Stomach (tissue), 8 donors: ENCODE measurements at regions not wholly inside any gene's neighbourhood (a gene's known extent, or its start where the extent isn't known, plus 50 kb on each side); places are given as distances from the start of the nearest gene placed in this dataset.

ENCODE experiments used
- DNase-seq, 2 donors: peaks; one replicate each; pipeline versions ENCODE4 v3.0.0 to v3.0.0-alpha.2; 2013 to 2019
- H3K27ac ChIP-seq, 5 donors: fragments of 200-600 bp in 4 of 5; sonication (generic) in 4 of 5; one replicate each; pipeline ENCODE4 v1.5.1; 2013 to 2019; ENCODE audit warnings: mild to moderate bottlenecking in 1 of 5, moderate library complexity in 1 of 5
- H3K27me3 ChIP-seq, 3 donors: fragments of 200-600 bp; sonication (generic); one replicate each; pipeline ENCODE4 v1.5.1; 2017 to 2019; ENCODE audit warnings: mixed run types in 1 of 3
- H3K36me3 ChIP-seq, 4 donors: fragments of 200-600 bp; sonication (generic); 1 replicate in 3 of 4; 2 replicates in 1 of 4; pipeline ENCODE4 v1.5.1; 2016 to 2019
- H3K4me1 ChIP-seq, 4 donors: fragments of 200-600 bp; sonication (generic); one replicate each; pipeline ENCODE4 v1.5.1; 2016 to 2019
- H3K4me3 ChIP-seq, 4 donors: fragments of 200-600 bp; sonication (generic) in 3 of 4; one replicate each; pipeline ENCODE4 v1.5.1; 2016 to 2019; ENCODE audit warnings: mild to moderate bottlenecking in 1 of 4
- H3K9me3 ChIP-seq, 4 donors: fragments of 200-600 bp; sonication (generic); one replicate each; pipeline ENCODE4 v1.5.1; 2016 to 2019
- EP300 ChIP-seq: sonication (generic); formaldehyde crosslinking; IDR thresholded peaks from one replicate; pipeline ENCODE4 v1.6.1; 2017; ENCODE audit warnings: antibody characterized with exemption
- POLR2A ChIP-seq, 4 donors: fragments of 450-650 bp; IDR thresholded peaks; one replicate each; pipeline ENCODE4 v1.6.1; 2016; ENCODE audit warnings: antibody characterized with exemption in 4 of 4, control low read depth in 2 of 4, mild to moderate bottlenecking in 1 of 4, moderate library complexity in 1 of 4
- POLR2AphosphoS5 ChIP-seq, 3 donors: sonication (generic); formaldehyde crosslinking; IDR thresholded peaks; one replicate each; pipeline ENCODE4 v1.6.1; 2016; ENCODE audit warnings: antibody characterized with exemption in 3 of 3
- WGBS, 5 donors: extraction: QIAGEN DNeasy Blood & Tissue Kit in 3 of 5; methylation state at CpG; one replicate each; pipeline versions ENCODE4 v1.1.5 to v1.1.7; 2013 to 2018; 5-methylcytosine and 5-hydroxymethylcytosine counted together
- intact Hi-C: fragments of 100-400 bp; cut with DNase I; formaldehyde crosslinking; loops from one replicate; pipeline ENCODE4 v1.15.1; 2023; ENCODE audit warnings: low total_unique reads
- TF ChIP-seq, protein P1 (sequence below), 7 experiments: fragments of 450-650 bp in 4 of 7; fragments of 200-600 bp in 3 of 7; sonication (generic) in 3 of 7; IDR thresholded peaks; one replicate each; pipeline ENCODE4 v1.5.1; 2016 to 2019; ENCODE audit warnings: antibody characterized with exemption in 7 of 7, control low read depth in 2 of 7, mild to moderate bottlenecking in 1 of 7
- donor health status: healthy with polysubstance abuse.
- donor health status: Bipolar disorder and iron deficiency.
- donor health status: healthy.

DNA sequence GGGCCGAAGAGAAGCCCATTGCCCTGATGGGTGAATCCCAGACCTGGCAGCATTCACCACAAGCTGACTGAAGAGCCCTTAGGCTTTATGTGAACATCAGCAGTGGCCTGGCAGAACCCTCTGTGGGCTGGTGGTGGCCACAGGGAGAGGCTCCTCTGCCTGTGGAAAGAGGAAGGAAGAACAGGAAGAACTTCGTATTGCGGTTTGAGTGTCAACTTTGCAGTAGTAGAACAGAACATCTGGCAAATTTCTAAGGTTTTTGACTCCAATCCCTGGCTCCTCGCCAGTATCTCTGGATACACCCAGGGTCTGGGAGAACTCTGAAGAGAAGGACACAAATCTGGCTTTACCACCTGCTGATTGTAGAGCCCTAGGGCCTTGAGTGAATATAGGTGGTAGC is 356.4 kb upstream of the GRAMD2B start:
- Histone ChIP-seq H3K27ac (no peak overlapping the region), H3K4me3 (no peak overlapping the region), H3K36me3 (no peaks in the 10 kb centered on the region), H3K4me1 (no peaks in the 10 kb centered on the region), H3K27me3 (no peaks in the 10 kb centered on the region), H3K9me3 (peaks cover 0 to 5% (median 0%) of the 10 kb centered on the region in 4 donors)
- no peak for TF ChIP-seq POLR2A (IDR thresholded peaks at IDR 0.05)
- no peak for TF ChIP-seq EP300
- TF ChIP-seq, protein P1, sequence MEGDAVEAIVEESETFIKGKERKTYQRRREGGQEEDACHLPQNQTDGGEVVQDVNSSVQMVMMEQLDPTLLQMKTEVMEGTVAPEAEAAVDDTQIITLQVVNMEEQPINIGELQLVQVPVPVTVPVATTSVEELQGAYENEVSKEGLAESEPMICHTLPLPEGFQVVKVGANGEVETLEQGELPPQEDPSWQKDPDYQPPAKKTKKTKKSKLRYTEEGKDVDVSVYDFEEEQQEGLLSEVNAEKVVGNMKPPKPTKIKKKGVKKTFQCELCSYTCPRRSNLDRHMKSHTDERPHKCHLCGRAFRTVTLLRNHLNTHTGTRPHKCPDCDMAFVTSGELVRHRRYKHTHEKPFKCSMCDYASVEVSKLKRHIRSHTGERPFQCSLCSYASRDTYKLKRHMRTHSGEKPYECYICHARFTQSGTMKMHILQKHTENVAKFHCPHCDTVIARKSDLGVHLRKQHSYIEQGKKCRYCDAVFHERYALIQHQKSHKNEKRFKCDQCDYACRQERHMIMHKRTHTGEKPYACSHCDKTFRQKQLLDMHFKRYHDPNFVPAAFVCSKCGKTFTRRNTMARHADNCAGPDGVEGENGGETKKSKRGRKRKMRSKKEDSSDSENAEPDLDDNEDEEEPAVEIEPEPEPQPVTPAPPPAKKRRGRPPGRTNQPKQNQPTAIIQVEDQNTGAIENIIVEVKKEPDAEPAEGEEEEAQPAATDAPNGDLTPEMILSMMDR (IDR thresholded peaks at IDR 0.05) = no peak
- TF ChIP-seq POLR2AphosphoS5 (IDR thresholded peaks at IDR 0.05) = no peak
- peak in 1 of 2 donors; percentile 35 for DNase-seq
- intact Hi-C loops = no loop called here
- 60 to 85% (median 73%) methylated on average over 4 of the region's 4 CpGs for WGBS, 5 donors

DNA sequence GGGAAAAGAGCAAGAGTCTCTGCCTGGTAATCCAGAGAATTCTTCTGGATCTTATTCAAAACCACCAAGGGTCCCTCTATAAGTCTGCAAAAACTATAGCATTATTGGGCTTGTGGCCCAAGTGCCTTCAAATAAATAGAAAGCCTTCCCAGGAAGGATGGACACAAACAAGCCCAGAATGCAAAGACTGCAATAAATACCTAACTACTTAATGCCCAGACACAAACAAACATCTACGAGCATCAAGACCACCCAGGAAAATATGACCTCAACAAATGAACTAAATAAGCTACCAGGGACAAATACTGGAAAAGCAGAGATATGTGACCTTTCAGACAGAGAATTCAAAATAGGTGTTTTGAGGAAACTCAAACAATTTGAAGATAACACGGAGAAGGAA is 355.8 kb upstream of the GRAMD2B start:
- Histone ChIP-seq H3K9me3 (peaks cover 0 to 10% (median 0%) of the 10 kb centered on the region in 4 donors), H3K36me3 (no peaks in the 10 kb centered on the region), H3K4me3 (no peak overlapping the region), H3K27ac (no peak overlapping the region), H3K4me1 (no peaks in the 10 kb centered on the region), H3K27me3 (no peaks in the 10 kb centered on the region)
- intact Hi-C loops = no loop called here
- no peak for DNase-seq
- WGBS, 5 donors = 67 to 83% (median 74%) methylated on average over 2 of the region's 2 CpGs
- TF ChIP-seq POLR2A (IDR thresholded peaks at IDR 0.05) (no peak), POLR2AphosphoS5 (IDR thresholded peaks at IDR 0.05) (no peak), EP300 (no peak)
- TF ChIP-seq, protein P1 (IDR thresholded peaks at IDR 0.05) = no peak

DNA sequence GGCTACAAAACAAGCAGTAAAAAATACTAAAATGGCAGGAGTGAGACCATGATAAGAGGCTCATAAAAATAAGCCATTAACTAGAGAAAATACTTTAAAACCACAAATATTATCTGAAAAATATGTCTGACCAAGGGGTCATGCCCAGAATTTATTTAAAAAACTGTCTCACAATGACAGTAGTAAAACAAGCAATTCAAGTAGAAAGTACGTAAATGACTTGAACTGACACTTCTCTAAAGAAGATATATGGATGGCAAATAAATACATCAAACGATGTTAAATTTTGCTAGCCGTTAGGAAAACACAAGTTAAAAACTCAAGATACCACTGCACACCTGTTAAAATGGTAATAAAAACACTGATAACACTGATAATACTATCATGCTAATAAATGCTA is 353.9 kb upstream of the GRAMD2B start:
- Histone ChIP-seq H3K9me3 (peaks cover 0 to 26% (median 6%) of the 10 kb centered on the region in 4 donors), H3K36me3 (no peaks in the 10 kb centered on the region), H3K4me3 (no peak overlapping the region), H3K4me1 (no peaks in the 10 kb centered on the region), H3K27ac (no peak overlapping the region), H3K27me3 (no peaks in the 10 kb centered on the region)
- DNase-seq = no peak
- intact Hi-C loops = no loop called here
- 52 to 72% (median 56%) methylated on average over 3 of the region's 3 CpGs for WGBS, 5 donors
- TF ChIP-seq POLR2A (IDR thresholded peaks at IDR 0.05) = no peak
- TF ChIP-seq, protein P1 (IDR thresholded peaks at IDR 0.05) = no peak
- no peak for TF ChIP-seq EP300

- 73 to 89% (median 86%) methylated on average over 2 of the region's 2 CpGs for WGBS, 5 donors
- no peaks in the 10 kb centered on the region for H3K27me3 ChIP-seq
- no peaks in the 10 kb centered on the region for H3K36me3 ChIP-seq
- no peak for DNase-seq
- no peak overlapping the region for H3K27ac ChIP-seq
- intact Hi-C loops = no loop called here
- H3K4me3 ChIP-seq = no peak overlapping the region
- TF ChIP-seq POLR2AphosphoS5 (IDR thresholded peaks at IDR 0.05) = no peak
- TF ChIP-seq EP300 = no peak
- peaks cover 0 to 27% (median 6%) of the 10 kb centered on the region in 4 donors for H3K9me3 ChIP-seq
- no peaks in the 10 kb centered on the region for H3K4me1 ChIP-seq
These were observed 352.7 kb upstream of the GRAMD2B start for GRCh38 chr5:126070481-126070880.

DNA sequence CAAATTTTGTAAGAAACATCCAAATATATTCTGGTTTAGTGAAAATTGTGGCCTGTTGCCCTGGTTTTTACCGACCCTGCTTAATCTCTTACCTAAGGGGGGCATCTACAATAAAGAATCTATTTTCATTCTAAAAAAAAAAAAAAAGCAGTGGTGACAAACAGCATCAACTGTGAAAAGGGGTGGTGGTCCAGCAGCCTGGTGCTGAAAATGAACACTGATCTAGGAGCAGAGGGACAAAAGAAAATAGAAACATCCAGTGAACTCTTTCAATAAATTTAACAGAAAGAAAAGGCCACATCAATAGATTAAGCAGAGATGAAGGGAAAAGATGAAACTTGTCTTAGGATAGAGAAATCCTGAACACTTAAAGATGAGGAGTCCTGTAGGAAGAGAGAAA is 348.7 kb upstream of the GRAMD2B start:
- Histone ChIP-seq H3K4me1 (no peaks in the 10 kb centered on the region), H3K36me3 (no peaks in the 10 kb centered on the region), H3K27me3 (no peaks in the 10 kb centered on the region), H3K4me3 (no peak overlapping the region), H3K9me3 (peaks cover 0 to 27% (median 6%) of the 10 kb centered on the region in 4 donors), H3K27ac (no peak overlapping the region)
- TF ChIP-seq POLR2AphosphoS5 (IDR thresholded peaks at IDR 0.05) = no peak
- TF ChIP-seq, protein P1 (IDR thresholded peaks at IDR 0.05) = no peak
- no peak for TF ChIP-seq POLR2A (IDR thresholded peaks at IDR 0.05)
- TF ChIP-seq EP300 = no peak
- no peak for DNase-seq
- intact Hi-C loops = no loop called here
- 67 to 90% (median 77%) methylated on average over 1 of the region's 1 CpG for WGBS, 5 donors
